ENCODE measurements at regions not wholly inside any gene's neighbourhood (a gene's known extent, or its start where the extent isn't known, plus 50 kb on each side); places are given as distances from the start of the nearest gene placed in this dataset.

GRCh38 chr4:12966726-12967125, 517.4 kb downstream of the RAB28 start:
- H3K9me3 ChIP-seq: no peaks in the 10 kb centered on the region
- no peaks in the 10 kb centered on the region for H3K4me1 ChIP-seq
- TF ChIP-seq, protein P1, sequence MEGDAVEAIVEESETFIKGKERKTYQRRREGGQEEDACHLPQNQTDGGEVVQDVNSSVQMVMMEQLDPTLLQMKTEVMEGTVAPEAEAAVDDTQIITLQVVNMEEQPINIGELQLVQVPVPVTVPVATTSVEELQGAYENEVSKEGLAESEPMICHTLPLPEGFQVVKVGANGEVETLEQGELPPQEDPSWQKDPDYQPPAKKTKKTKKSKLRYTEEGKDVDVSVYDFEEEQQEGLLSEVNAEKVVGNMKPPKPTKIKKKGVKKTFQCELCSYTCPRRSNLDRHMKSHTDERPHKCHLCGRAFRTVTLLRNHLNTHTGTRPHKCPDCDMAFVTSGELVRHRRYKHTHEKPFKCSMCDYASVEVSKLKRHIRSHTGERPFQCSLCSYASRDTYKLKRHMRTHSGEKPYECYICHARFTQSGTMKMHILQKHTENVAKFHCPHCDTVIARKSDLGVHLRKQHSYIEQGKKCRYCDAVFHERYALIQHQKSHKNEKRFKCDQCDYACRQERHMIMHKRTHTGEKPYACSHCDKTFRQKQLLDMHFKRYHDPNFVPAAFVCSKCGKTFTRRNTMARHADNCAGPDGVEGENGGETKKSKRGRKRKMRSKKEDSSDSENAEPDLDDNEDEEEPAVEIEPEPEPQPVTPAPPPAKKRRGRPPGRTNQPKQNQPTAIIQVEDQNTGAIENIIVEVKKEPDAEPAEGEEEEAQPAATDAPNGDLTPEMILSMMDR (IDR thresholded peaks at IDR 0.05): no peak
- no peak for TF ChIP-seq POLR2A (IDR thresholded peaks at IDR 0.05)
- DNase-seq: no peak
- intact Hi-C loops (cut with DNase I): no loop called here
- WGBS, 4 donors: 69 to 88% (median 77%) methylated on average over 5 of the region's 5 CpGs
- no peaks in the 10 kb centered on the region for H3K36me3 ChIP-seq
- H3K4me3 ChIP-seq: no peak overlapping the region
- no peaks in the 10 kb centered on the region for H3K27me3 ChIP-seq
- no peak overlapping the region for H3K27ac ChIP-seq
- no peak for ATAC-seq

DNA sequence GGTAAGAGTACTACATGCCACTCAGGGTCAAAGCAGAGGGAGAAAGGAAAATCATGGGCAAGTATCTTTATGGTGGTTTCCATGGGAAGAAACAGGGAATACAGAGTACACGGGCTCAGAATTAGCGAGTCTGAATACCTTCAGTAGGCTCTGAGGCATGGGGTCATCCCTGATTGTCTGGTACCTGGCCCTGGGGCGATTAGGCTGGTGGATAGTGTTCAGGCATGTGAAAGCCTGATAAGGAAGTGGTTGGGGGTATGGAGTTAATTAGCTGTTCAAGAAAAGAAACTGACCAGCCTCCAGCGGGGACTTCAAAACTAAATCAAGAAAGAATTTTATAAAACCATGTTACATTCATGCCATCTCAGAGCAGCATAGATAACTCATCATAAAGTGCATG, 518.8 kb downstream of the RAB28 start:
- no peak for DNase-seq
- WGBS, 4 donors: 41 to 46% (median 43%) methylated on average over 4 of the region's 4 CpGs
- no peak overlapping the region for H3K27ac ChIP-seq
- no peaks in the 10 kb centered on the region for H3K9me3 ChIP-seq
- no peaks in the 10 kb centered on the region for H3K36me3 ChIP-seq
- intact Hi-C loops (cut with DNase I): no loop called here
- no peaks in the 10 kb centered on the region for H3K27me3 ChIP-seq
- no peak overlapping the region for H3K4me3 ChIP-seq
- ATAC-seq: no peak
- H3K4me1 ChIP-seq: no peaks in the 10 kb centered on the region
- TF ChIP-seq POLR2A (IDR thresholded peaks at IDR 0.05): no peak

- no peak for ATAC-seq
- intact Hi-C loops (cut with DNase I): no loop called here
- H3K4me1 ChIP-seq: no peaks in the 10 kb centered on the region
- TF ChIP-seq, protein P1 (IDR thresholded peaks at IDR 0.05): no peak
- TF ChIP-seq POLR2A (IDR thresholded peaks at IDR 0.05): no peak
- no peaks in the 10 kb centered on the region for H3K27me3 ChIP-seq
- no peak overlapping the region for H3K4me3 ChIP-seq
- no peaks in the 10 kb centered on the region for H3K36me3 ChIP-seq
- WGBS, 4 donors: 66 to 89% (median 77%) methylated on average over 1 of the region's 1 CpG
- no peak overlapping the region for H3K27ac ChIP-seq
- no peaks in the 10 kb centered on the region for H3K9me3 ChIP-seq
- no peak for DNase-seq
These were observed 520.2 kb downstream of the RAB28 start for GRCh38 chr4:12963912-12964311.

- intact Hi-C loops (cut with DNase I): no loop called here
- Histone ChIP-seq H3K4me1 (no peaks in the 10 kb centered on the region), H3K36me3 (no peaks in the 10 kb centered on the region), H3K9me3 (no peaks in the 10 kb centered on the region), H3K27me3 (no peaks in the 10 kb centered on the region), H3K27ac (no peak overlapping the region), H3K4me3 (no peak overlapping the region)
- TF ChIP-seq, protein P1 (IDR thresholded peaks at IDR 0.05): no peak
- no peak for TF ChIP-seq POLR2A (IDR thresholded peaks at IDR 0.05)
- DNase-seq (no peak), ATAC-seq (no peak)
These were observed 520.8 kb downstream of the RAB28 start for GRCh38 chr4:12963291-12963690.

- intact Hi-C loops (cut with DNase I): no loop called here
- H3K4me3 ChIP-seq: no peak overlapping the region
- DNase-seq (no peak), ATAC-seq (no peak)
- no peaks in the 10 kb centered on the region for H3K27me3 ChIP-seq
- no peak for TF ChIP-seq POLR2A (IDR thresholded peaks at IDR 0.05)
- TF ChIP-seq, protein P1 (IDR thresholded peaks at IDR 0.05): no peak
- no peaks in the 10 kb centered on the region for H3K4me1 ChIP-seq
- H3K9me3 ChIP-seq: no peaks in the 10 kb centered on the region
- 70 to 79% (median 73%) methylated on average over 2 of the region's 2 CpGs for WGBS, 4 donors
- H3K36me3 ChIP-seq: no peaks in the 10 kb centered on the region
- no peak overlapping the region for H3K27ac ChIP-seq
These were observed 522.4 kb downstream of the RAB28 start for GRCh38 chr4:12961713-12962112.

Measured in heart left ventricle (tissue), 16 donors.